PFSK-1 (cell line): ENCODE measurements at regions not wholly inside any gene's neighbourhood (a gene's known extent, or its start where the extent isn't known, plus 50 kb on each side); places are given as distances from the start of the nearest gene placed in this dataset.

Experiments
- POLR2AphosphoS5 ChIP-seq: IDR thresholded peaks from 2 replicates; pipeline ENCODE4 v1.6.1; 2012; ENCODE audit warnings: low read depth, mild to moderate bottlenecking, control low read depth, low read length, moderate library complexity
- TAF1 ChIP-seq: IDR thresholded peaks from 2 replicates; pipeline ENCODE4 v1.6.1; 2012; ENCODE audit warnings: low read length, control low read depth, borderline replicate concordance; ENCODE audit not compliant: insufficient read depth

DNA sequence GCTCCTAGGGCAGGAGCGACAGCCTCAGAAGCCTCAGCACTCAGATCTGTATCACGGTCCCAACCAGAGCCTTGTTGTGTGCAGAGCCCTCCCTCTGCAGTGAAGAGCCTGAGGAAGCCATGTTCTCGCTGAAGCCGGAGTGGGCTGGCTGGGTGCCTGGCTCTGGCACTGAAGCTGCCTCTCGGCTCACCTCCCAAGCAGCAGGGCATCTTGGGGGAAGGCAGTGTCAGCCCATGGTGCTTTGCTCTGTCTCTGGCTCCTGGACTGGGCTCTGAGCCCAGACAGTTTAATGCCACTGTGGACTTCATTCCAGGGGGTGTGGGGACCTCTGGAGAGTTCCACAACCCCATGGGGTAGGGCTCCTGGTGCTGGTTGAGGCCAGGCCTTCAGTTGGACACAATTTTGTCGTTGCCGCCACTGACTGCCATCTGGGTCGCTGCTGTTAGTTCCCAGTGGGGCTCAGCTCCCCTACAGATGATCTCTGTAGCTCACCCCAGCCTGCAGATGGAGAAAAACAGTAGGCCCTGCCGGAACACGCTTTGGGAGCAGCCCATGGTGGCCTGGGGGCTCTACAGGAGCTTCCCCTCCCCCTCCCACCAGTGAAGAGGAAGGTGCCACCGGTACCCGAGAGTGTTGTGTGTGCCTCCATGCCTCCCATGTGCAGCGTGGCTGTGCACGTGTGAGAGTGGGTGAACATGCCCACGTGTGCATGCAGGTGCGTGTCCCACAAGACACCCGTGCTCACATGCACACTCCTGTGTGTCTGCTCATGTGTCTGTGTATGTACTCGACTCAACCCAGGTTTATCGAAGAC is 86.5 kb upstream of the B3GAT1 start:
- TF ChIP-seq TAF1, result no peak
- TF ChIP-seq POLR2AphosphoS5, result no peak
